OCI-LY7 (cell line): ENCODE measurements at regions not wholly inside any gene's neighbourhood (a gene's known extent, or its start where the extent isn't known, plus 50 kb on each side); places are given as distances from the start of the nearest gene placed in this dataset.

Source experiments
- CTCF ChIP-seq: fragments of 200-600 bp; sonication (generic); conservative IDR thresholded peaks from 2 replicates; pipeline ENCODE4 v1.5.1; 2014; ENCODE audit warnings: mild to moderate bottlenecking, antibody characterized with exemption, low read length, moderate library complexity, mixed read lengths
- EZH2phosphoT487 ChIP-seq: fragments of 200-600 bp; sonication (generic); IDR thresholded peaks from 2 replicates; pipeline ENCODE4 v1.6.1; 2018; ENCODE audit warnings: low read depth, borderline replicate concordance, mild to moderate bottlenecking, mixed run types, antibody characterized with exemption, low read length, moderate library complexity, mixed read lengths

- no peak for TF ChIP-seq CTCF
- no peak for TF ChIP-seq EZH2phosphoT487
These were observed 194.9 kb downstream of the SKIDA1 start for GRCh38 chr10:21330628-21331020.
